ENCODE measurements at regions not wholly inside any gene's neighbourhood (a gene's known extent, or its start where the extent isn't known, plus 50 kb on each side); places are given as distances from the start of the nearest gene placed in this dataset.

DNA sequence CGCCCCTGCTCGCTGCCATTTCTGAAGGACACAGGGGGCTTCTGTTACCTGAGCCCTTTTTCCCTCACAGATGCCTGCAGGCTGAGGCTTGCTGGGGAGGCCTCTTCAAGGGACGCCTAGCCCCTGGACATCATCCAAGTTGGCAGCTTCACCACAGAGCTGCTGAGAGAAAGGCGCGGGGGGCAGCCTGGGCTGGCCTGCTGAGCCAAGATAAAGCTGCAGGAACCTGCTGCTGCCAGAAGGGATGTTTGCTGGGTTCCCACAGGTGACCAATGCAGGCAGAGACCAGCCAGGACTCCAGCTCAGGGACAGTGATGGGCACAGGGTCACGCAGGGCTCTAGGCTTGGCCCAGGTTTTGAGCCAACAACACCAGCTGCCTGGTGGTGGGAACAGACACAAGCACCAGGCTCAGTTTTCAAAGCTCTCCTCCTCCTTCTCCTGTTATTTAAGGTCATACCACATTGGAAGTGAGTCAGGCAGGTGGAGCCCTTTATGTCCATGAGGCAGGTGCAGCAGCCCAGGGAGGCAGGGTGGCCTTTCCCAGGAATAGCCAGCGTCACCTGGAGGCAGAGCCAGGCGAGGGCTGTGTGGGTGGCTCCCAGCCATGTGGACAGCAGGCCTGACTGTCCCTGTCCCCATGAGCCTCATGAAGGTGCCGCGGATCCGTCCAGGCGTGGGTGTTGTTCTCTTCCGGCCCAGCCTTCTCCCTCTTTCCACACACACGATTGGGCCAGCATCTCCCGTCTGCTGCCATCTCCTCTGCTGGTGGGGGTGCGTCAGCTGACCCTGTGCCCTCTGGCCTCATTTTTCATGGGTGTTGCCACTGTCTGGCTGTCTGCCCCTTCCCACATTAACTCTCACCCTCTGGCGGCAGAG, 515.5 kb upstream of the MYT1L start:
- peaks cover 2% of the 10 kb centered on the region for H3K27me3 ChIP-seq (ENCODE audit: control insufficient read depth, insufficient read depth, low read length)
- no peaks in the 10 kb centered on the region for H3K36me3 ChIP-seq (ENCODE audit: control insufficient read depth, insufficient read depth, low read length)
- 27% methylated on average over 16 of the region's 17 CpGs for WGBS (ENCODE audit: insufficient coverage)
- H3K4me3 ChIP-seq (ENCODE audit: low read length) = no peak overlapping the region
- peak overlapping the region; percentile 52 for H3K27ac ChIP-seq (ENCODE audit: low read length)
- H3K9me3 ChIP-seq (replicated peaks; ENCODE audit: control insufficient read depth, low read depth, low read length) = no peaks in the 10 kb centered on the region
- peak; percentile 78 for DNase-seq
- H3K4me1 ChIP-seq (ENCODE audit: control insufficient read depth, insufficient read depth, low read length) = peaks cover 46% of the 10 kb centered on the region

DNA sequence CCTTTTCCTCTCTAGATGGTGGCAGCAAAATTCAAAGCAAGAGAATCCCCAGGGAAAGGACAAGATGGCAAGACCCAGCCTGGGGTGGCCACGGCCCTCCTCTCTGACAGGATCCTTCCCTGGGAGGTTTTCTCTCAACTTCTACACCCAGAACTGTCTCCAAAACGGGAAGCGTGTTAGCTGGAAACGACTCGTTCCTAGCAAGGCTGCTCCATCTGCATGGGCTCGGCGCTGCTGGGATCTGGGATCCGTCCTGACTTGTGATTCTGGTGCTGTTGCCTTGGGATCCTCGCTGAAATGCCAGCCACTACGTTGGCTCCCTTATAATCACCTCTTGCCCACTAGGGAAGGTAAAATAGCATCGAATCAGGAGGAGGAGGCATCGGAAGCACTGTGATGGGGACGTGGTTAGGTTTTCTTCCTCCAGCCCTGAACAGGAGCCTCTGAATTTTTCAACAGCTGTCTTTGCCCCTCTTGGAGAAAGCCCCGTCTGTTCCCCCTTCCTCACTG, 514.8 kb upstream of the MYT1L start:
- H3K4me3 ChIP-seq (ENCODE audit: low read length) = no peak overlapping the region
- no peak for DNase-seq
- no peaks in the 10 kb centered on the region for H3K36me3 ChIP-seq (ENCODE audit: control insufficient read depth, insufficient read depth, low read length)
- H3K27me3 ChIP-seq (ENCODE audit: control insufficient read depth, insufficient read depth, low read length) = peaks cover 2% of the 10 kb centered on the region
- 74% methylated on average over 5 of the region's 14 CpGs for WGBS (ENCODE audit: insufficient coverage)
- no peaks in the 10 kb centered on the region for H3K9me3 ChIP-seq (replicated peaks; ENCODE audit: control insufficient read depth, low read depth, low read length)
- H3K27ac ChIP-seq (ENCODE audit: low read length) = peak overlapping the region; percentile 29
- H3K4me1 ChIP-seq (ENCODE audit: control insufficient read depth, insufficient read depth, low read length) = peaks cover 45% of the 10 kb centered on the region

- Histone ChIP-seq H3K27me3 (ENCODE audit: control insufficient read depth, insufficient read depth, low read length) (peaks cover 2% of the 10 kb centered on the region), H3K27ac (ENCODE audit: low read length) (no peak overlapping the region), H3K4me1 (ENCODE audit: control insufficient read depth, insufficient read depth, low read length) (peaks cover 47% of the 10 kb centered on the region), H3K36me3 (ENCODE audit: control insufficient read depth, insufficient read depth, low read length) (no peaks in the 10 kb centered on the region), H3K4me3 (ENCODE audit: low read length) (no peak overlapping the region), H3K9me3 (replicated peaks; ENCODE audit: control insufficient read depth, low read depth, low read length) (no peaks in the 10 kb centered on the region)
- no peak for DNase-seq
- WGBS (ENCODE audit: insufficient coverage) = 80% methylated on average over 9 of the region's 11 CpGs
These were observed 514.2 kb upstream of the MYT1L start for GRCh38 chr2:2845267-2845666.

DNA sequence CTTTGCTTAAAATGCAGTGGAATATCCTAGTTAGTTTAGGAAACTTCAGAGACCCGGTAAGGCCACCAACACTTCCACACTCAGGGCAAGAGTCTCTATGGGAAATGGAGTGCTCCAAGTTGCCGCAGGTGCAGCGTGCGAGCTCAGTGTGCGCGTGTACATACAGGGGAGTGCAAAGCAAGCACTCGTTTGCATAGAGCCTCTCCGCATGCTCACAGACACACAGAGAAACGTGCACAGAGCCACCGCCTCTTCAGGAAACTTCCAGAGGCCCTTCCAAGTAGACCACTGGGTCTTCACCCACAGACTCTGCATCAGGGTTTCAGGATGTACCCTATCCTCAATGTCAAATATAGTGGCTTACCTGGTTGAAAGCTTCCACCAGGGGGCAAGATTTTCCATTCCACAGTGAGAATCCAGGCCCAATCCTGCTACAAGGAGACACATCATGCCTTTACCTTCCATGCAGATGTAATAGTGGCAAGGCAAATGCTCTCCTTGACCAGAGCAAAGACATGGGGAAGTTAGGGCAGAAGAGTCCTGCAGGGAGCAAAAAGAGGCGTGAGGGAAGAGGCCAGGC, 513.0 kb upstream of the MYT1L start:
- peaks cover 51% of the 10 kb centered on the region for H3K4me1 ChIP-seq (ENCODE audit: control insufficient read depth, insufficient read depth, low read length)
- WGBS (ENCODE audit: insufficient coverage) = 90% methylated on average over 8 of the region's 11 CpGs
- no peak for DNase-seq

DNA sequence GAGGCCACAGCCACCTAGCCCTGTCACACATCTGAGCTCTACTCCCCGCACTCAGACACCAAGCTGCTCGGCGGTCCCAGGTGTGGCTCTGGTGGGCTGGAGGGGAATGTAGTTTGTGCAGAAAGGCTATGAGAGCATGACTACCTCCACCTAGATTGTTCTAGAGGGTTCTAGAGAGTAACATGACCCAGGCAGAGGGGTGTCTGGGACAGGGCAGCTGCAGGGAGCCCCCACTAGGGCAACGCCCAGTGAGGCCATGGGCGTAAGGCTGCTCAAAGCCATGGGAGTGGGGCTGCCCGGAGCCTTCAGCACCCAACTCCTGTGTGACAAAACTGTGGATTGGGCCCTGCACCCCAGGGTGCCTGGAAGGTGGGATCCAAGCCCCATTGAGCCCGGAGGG, 511.4 kb upstream of the MYT1L start:
- Histone ChIP-seq H3K9me3 (replicated peaks; ENCODE audit: control insufficient read depth, low read depth, low read length) (no peaks in the 10 kb centered on the region), H3K4me3 (ENCODE audit: low read length) (no peak overlapping the region), H3K4me1 (ENCODE audit: control insufficient read depth, insufficient read depth, low read length) (peaks cover 38% of the 10 kb centered on the region), H3K27ac (ENCODE audit: low read length) (no peak overlapping the region), H3K36me3 (ENCODE audit: control insufficient read depth, insufficient read depth, low read length) (no peaks in the 10 kb centered on the region), H3K27me3 (ENCODE audit: control insufficient read depth, insufficient read depth, low read length) (peaks cover 2% of the 10 kb centered on the region)
- no peak for DNase-seq
- WGBS (ENCODE audit: insufficient coverage) = 89% methylated on average over 4 of the region's 7 CpGs

More for the DNA sequence above, 513.0 kb upstream of the MYT1L start:
- Histone ChIP-seq H3K9me3 (replicated peaks; ENCODE audit: control insufficient read depth, low read depth, low read length) (no peaks in the 10 kb centered on the region), H3K27me3 (ENCODE audit: control insufficient read depth, insufficient read depth, low read length) (peaks cover 2% of the 10 kb centered on the region), H3K4me3 (ENCODE audit: low read length) (no peak overlapping the region), H3K27ac (ENCODE audit: low read length) (no peak overlapping the region), H3K36me3 (ENCODE audit: control insufficient read depth, insufficient read depth, low read length) (no peaks in the 10 kb centered on the region)

- Histone ChIP-seq H3K27me3 (ENCODE audit: control insufficient read depth, insufficient read depth, low read length) (peaks cover 2% of the 10 kb centered on the region), H3K4me3 (ENCODE audit: low read length) (no peak overlapping the region), H3K27ac (ENCODE audit: low read length) (peak overlapping the region; percentile 13), H3K4me1 (ENCODE audit: control insufficient read depth, insufficient read depth, low read length) (peaks cover 22% of the 10 kb centered on the region), H3K36me3 (ENCODE audit: control insufficient read depth, insufficient read depth, low read length) (no peaks in the 10 kb centered on the region), H3K9me3 (replicated peaks; ENCODE audit: control insufficient read depth, low read depth, low read length) (no peaks in the 10 kb centered on the region)
- WGBS (ENCODE audit: insufficient coverage) = 91% methylated on average over 15 of the region's 17 CpGs
- no peak for DNase-seq
These were observed 509.7 kb upstream of the MYT1L start for GRCh38 chr2:2840681-2841300.

DNA sequence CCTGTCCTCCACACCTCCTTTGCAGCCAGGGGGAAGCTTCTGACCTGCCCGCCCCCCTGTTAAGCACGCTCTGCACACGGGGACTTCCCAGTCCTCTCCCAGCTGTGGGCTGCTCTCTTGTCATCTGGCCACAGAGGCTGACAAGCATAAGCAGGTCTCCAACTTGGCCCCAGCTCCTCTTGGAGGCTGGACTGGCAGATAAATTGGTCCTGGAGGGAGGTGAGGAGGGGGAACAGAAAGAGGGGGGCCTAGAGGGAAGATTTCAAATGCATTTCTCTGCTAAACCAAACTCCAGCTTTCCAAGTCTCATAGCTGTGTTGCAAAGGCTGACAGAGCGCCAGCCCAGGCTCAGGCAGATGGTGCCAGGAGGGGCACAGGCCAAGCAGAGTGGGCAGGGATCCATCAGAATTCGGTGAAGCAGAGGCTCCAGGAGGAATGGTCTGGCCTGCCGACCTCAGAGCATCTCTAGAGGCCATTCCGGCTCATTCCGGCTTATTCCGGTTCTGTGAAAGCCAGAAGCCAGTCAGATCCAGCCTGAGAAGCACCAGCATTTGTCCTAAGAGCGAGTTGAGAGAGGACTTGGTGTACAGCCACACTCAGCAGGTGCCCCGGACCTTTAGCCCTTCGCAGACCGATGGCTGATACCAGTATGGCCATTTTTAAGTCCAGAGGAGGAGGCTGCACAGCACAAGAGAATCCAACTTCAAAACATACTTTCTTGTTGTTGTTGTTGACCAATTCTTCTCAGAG, 508.9 kb upstream of the MYT1L start:
- Histone ChIP-seq H3K27ac (ENCODE audit: low read length) (peak overlapping the region; percentile 13), H3K9me3 (replicated peaks; ENCODE audit: control insufficient read depth, low read depth, low read length) (no peaks in the 10 kb centered on the region), H3K4me3 (ENCODE audit: low read length) (no peak overlapping the region), H3K27me3 (ENCODE audit: control insufficient read depth, insufficient read depth, low read length) (peaks cover 2% of the 10 kb centered on the region), H3K36me3 (ENCODE audit: control insufficient read depth, insufficient read depth, low read length) (no peaks in the 10 kb centered on the region), H3K4me1 (ENCODE audit: control insufficient read depth, insufficient read depth, low read length) (peaks cover 23% of the 10 kb centered on the region)
- peak; percentile 76 for DNase-seq
- WGBS (ENCODE audit: insufficient coverage) = 23% methylated on average over 3 of the region's 13 CpGs

DNA sequence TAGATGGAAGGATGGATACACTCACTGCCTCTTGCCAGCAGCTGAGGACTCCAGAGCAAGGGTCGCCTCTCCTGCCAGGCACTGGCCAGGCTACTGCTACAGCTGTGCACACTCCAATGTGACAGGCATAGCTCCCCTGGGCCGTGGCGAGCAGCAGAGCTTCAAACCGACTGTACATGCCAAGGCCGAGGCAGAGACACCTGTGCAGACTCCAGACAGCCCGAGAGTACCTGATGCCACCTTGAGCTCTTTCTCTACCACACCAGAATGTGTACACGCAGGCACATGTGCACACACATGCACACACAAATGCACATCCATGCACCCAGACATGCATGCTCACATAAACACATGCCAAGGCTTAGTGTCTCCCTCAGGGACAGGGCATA, 508.3 kb upstream of the MYT1L start:
- H3K9me3 ChIP-seq (replicated peaks; ENCODE audit: control insufficient read depth, low read depth, low read length) = no peaks in the 10 kb centered on the region
- no peak overlapping the region for H3K4me3 ChIP-seq (ENCODE audit: low read length)
- no peak for DNase-seq
- H3K36me3 ChIP-seq (ENCODE audit: control insufficient read depth, insufficient read depth, low read length) = no peaks in the 10 kb centered on the region
- H3K4me1 ChIP-seq (ENCODE audit: control insufficient read depth, insufficient read depth, low read length) = peaks cover 27% of the 10 kb centered on the region
- H3K27ac ChIP-seq (ENCODE audit: low read length) = no peak overlapping the region
- peaks cover 2% of the 10 kb centered on the region for H3K27me3 ChIP-seq (ENCODE audit: control insufficient read depth, insufficient read depth, low read length)
- WGBS (ENCODE audit: insufficient coverage) = 70% methylated on average over 6 of the region's 7 CpGs

GRCh38 chr2:2838548-2838845, 507.4 kb upstream of the MYT1L start:
- no peaks in the 10 kb centered on the region for H3K36me3 ChIP-seq (ENCODE audit: control insufficient read depth, insufficient read depth, low read length)
- WGBS (ENCODE audit: insufficient coverage) = 92% methylated on average over 3 of the region's 3 CpGs

More at GRCh38 chr2:2838548-2838845, 507.4 kb upstream of the MYT1L start:
- no peak overlapping the region for H3K27ac ChIP-seq (ENCODE audit: low read length)
- DNase-seq = no peak
- H3K4me1 ChIP-seq (ENCODE audit: control insufficient read depth, insufficient read depth, low read length) = peaks cover 33% of the 10 kb centered on the region
- H3K4me3 ChIP-seq (ENCODE audit: low read length) = no peak overlapping the region
- H3K27me3 ChIP-seq (ENCODE audit: control insufficient read depth, insufficient read depth, low read length) = peaks cover 2% of the 10 kb centered on the region
- H3K9me3 ChIP-seq (replicated peaks; ENCODE audit: control insufficient read depth, low read depth, low read length) = no peaks in the 10 kb centered on the region

Measured in muscle of leg (tissue), 3 donors.